Kasumi-1 (cell line): ENCODE measurements at regions not wholly inside any gene's neighbourhood (a gene's known extent, or its start where the extent isn't known, plus 50 kb on each side); places are given as distances from the start of the nearest gene placed in this dataset.

Experiments
- DNase-seq, 2 experiments: peaks; one replicate each; lab custom pipeline; 2025; lab: John Stamatoyannopoulos, UW

DNA sequence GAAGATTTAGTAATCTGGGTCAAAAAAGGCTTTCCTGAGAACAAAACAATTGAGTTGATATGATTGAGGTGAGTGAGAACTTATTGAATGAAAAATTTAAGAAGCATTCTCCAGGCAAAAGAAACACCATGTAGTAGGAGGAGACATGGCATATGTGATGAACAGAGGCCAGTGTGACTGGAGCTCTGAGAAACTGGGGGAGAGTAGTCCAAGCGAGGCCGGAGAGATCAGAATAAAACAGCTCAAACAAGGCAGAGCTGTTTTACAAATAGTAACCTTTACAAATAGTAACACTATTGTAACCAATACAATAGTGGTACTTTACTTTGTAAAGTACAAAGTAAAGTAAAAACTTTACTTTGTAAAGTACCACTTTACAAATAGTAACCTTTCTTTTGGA lies 1159.1 kb downstream of the PCDH9 start:
- DNase-seq = no peak

DNA sequence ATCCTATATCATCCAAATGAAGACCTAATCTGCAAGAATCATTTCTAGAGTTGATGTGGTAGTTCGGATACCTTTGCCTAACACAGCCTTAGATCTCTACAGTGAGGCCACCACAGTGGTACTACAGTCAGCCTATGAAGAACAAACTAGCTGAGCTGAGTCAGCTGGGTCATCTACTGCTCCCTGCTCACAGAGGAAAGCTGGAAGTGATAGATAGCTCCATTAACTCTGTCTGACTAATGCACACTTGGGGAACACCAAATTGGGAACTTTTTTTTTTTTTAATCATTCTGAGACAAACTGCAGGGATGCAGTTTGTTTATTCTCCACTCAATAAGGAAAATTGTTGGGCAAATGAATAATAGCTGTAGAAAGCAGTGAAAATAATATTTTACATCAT lies 1160.6 kb downstream of the PCDH9 start:
- no peak for DNase-seq

DNA sequence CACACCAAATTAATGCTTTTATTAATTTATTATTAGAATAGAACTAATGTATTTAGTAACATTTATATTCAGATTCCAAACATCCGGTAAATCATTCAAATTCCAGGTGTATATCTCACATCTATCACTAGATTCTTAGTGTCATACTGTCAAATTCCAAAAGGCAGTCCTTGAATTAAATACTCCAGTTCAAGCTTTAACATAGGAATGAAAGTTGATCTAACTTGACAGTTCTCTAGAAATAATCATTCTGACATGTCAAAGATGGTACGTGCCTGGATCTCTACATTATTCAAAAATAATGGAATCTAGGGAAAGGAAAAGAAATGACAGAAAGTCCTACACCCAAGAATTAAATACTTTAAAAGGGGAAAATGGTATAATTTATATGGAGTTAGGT lies 1161.5 kb downstream of the PCDH9 start:
- DNase-seq = no peak

DNA sequence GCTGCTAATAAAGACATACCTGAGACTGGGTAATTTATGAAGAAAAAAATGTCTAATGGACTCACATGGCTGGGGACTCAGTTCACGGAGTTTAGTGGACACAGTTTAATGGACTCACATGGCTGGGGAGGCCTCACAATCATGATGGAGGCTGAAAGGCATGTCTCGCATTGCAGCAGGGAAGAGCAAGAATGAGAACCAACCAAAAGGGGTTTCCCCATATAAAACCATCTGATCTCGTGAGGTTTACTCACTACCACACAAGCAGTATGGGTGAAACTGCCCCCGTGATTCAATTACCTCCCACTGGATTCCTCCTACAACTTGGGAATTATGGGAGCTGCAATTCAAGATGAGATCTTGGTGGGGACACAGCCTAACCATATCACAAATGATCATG lies 1181.2 kb downstream of the PCDH9 start:
- DNase-seq = no peak

DNA sequence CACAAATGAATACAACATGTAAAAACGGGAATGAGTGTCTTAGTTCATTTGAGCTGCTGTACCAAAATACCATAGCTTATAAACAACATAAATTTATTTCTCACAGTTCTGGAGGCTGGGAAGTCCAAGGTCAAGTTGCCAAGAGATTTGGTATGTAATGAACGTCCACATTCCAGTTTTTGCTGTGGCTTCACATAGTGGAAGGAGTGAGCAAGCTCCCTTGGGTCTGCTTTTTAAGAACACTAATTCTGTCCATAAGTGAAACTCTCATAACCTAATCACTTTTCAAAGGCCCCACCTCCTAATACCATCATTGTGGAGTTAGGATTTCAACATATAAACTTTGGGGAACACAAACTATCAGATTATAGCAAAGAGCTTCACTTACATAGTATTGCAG lies 1189.6 kb downstream of the PCDH9 start:
- DNase-seq = no peak

DNA sequence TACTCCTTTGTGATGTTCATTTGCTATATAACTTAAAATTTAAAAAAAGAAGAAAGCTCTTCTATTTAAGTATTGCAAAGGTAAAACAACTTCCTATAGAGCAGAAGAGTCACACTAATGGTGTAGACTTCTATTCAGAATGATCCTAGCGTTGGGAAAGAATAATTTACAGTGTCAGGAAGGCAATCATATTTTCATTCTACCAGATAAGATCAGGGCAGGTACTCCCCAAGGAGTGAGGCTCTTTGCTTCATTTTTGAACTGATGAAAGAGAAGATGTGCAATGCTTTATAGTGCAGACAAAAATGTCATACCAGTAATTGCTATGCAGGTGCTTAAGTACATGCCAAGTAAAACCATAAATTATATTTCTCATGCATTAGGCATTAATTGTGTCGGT lies 1193.0 kb downstream of the PCDH9 start:
- DNase-seq = no peak

DNA sequence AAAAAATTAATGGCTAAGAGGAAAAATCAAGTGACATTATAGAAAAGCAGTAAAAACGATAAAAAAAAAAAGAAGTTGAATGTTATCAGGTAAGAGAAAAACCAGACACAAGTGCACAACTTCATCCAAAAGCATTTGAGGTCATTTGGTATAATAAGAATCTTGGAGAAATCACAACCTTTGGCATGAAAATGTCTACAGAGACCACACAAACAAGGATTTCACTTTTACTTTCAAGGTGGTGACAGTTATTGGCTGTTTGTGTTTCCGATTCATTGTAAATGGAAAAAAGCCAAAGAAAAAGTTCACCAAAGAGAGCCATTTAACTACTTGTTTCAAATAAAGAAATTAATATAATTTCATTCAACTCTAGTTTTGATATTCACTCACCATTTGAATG lies 1193.5 kb downstream of the PCDH9 start:
- no peak for DNase-seq

DNA sequence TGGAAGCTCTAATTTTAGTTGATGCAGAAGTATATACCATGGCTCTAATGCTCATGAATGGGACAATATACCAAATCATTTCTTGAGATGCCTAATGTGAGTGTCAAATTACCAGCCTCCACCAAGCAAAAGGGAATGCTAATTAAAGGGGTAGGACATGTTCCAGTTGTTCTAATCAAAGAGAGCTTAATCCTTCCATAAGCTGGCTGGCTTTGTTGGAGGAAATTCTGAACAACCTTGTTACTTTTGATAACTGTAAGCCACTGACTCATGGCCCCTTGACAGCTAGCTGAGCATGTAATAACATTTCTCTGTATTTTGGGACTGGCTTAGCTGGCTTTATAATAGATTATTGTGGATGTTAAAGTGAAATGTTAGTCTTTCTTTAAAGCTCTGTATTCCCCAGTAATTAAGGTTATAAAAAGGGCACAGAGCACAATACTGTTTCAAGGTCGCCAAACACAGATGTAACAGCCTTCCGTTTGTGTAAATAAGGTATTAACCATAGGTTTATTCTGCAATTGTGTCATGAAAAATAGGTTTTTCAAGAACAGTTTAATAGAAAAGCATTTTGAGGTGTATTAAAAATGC lies 1194.0 kb downstream of the PCDH9 start:
- DNase-seq = no peak

DNA sequence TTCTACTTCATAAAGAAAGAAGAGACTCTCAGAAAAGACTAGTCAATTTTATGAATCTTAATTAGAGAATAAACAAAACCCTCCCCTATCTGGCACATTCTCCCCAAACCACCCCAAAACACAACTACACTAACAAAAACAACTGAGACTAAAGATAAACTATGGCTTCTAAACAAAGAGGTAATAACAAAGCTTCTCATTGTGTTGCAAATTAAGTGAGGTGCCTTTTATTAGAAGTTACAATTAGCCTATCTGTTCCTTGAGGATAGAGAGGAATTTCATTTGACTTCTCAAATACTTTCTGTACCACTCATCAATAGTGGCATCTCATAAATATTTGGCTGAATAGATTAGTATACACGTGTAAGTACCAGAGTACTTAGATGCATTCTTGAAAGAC lies 1196.2 kb downstream of the PCDH9 start:
- DNase-seq = no peak

DNA sequence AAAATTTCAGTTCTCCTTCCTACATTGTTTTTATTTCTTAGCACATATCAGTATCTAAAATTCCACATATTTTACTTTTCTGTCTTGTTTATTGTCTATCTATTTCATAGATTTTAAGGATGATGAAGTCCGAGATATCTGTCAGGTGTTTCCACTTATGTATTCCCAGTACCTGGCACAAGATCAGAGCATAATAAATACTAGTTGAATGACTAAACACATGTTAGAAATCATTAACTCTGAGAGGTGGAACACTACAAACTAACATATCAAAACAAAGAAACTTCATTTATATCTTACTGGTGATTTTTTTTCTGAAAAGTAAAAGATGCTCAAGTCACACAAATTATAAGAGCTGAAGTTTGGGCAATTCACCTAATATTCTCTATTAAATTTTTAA lies 1208.3 kb downstream of the PCDH9 start:
- no peak for DNase-seq

DNA sequence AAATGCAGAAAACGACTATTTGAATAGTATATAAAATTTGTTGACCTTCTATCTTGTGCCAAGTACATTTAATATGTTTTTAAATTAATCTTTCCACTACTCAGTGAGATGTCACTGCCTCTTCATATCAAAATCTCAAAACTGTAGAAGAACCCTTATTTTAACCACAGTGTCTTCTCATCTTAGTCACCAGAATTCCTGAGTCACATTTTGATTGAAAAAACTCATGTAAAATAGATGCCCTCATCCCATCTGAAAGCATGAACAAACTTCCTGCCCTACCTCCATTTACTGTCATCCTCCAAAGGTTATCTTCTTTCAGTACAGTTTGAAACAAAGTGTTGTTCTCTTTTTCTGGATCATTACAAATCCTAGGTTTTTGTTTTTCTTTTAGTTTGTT lies 1215.4 kb downstream of the PCDH9 start:
- no peak for DNase-seq

DNA sequence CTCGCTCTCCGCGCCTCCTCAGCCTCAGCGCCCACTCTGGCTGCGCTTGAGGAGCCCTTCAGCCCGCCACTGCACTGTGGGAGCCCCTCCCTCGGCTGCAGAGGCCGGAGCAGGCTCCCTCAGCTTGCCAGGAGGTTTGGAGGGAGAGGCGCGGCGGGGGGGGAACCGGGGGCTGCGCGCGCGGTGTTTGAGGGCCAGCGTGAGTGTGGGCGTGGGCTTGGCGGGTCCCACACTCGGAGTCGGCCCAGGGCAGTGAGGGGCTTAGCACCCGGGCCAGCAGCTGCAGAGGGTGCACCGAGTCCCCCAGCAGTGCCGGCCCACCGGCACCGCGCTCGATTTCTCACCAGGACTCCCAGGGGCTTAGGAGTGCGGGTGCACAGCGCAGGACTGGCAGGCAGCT lies 1220.9 kb downstream of the PCDH9 start:
- no peak for DNase-seq

DNA sequence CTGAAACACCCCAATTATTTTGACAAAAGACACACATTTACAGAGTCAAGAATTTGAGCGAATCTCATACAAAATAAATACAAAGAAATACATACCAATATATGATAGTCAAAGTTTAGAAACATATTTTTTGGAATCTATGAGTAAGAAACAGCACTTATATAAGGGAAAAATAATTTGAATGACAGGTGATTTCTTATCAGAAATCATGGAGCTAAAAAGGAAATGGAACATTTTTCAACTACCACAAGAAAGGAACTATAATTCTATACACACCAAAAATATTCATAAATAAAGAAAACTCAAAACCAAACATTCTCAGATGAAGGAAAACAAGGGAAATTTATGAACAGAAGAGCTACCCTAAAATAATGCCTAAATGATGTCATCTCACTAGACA lies 1226.6 kb downstream of the PCDH9 start:
- DNase-seq = peak in 1 of 2 experiments; percentile 14

DNA sequence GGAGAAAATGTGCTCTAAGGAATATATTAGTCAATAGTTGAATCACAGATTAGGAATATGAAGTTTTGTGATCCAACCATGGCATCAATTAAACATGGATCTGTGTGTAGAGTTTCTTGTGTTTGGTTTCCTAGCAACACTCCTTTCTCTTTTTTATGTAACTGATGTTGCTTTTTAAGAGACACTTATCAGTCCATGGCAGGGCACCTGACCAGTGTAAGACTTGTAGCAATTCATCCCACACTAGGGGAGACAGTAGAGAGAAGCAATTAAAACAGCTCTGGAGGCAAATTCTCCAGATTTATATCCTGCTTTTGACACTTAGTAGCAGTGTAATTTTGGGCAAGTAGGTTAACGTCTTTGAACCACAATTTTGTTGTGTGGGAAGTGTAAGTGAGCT lies 1229.0 kb downstream of the PCDH9 start:
- no peak for DNase-seq

DNA sequence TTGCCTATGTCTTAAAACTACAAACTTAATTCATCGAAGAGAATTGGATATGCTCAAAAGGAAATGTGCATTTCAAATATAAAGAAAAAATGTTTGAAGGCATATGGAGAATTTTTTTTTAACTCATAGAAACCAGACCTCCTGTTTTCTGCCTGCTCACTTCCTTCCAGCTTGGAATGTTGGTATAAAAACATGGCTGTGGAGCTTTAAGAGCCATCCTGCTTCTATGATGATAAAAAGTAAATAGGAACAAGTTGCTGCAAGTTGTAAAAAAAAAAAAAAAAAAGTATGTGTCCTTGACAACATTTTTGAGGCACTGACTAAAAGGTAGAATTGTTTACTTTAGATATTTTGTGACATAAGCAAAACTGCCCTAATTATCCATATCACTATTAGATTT lies 1230.7 kb downstream of the PCDH9 start:
- no peak for DNase-seq

DNA sequence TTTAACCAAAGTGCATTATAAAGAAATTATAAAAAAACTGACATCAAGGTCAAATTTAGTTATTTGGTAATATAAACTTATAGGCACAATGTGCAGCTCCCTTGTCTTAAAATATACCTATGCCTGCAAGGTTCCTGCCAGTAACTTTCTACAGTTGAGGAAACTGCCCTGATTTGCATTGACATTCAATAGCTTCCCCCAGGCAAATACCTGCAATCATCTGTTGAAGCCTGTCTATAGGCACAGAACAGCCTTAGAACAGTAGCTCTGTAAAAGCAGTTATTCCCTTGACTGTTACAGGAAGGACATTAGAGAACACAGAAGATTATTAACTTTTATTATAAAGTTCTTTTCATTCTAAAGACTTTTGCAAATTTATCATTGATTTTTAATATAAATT lies 1239.5 kb downstream of the PCDH9 start:
- DNase-seq = no peak

DNA sequence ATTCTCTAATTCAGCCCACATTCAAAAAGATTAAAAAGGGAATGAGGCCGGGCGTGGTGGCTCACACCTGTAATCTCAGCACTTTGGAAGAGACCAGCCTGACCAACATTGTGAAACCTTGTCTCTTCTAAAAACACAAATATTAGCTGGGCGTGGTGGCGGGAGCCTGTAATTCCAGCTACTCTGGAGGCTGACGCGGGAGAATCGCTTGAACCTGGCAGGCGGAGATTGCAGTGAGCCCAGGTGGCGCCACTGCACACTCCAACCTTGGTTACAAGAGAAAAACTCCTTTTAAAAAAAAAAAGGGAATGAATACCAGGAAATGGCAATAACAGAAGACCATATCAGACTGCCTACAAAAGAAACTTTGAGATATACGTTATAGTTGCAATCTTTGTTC lies 1244.5 kb downstream of the PCDH9 start:
- DNase-seq = no peak

DNA sequence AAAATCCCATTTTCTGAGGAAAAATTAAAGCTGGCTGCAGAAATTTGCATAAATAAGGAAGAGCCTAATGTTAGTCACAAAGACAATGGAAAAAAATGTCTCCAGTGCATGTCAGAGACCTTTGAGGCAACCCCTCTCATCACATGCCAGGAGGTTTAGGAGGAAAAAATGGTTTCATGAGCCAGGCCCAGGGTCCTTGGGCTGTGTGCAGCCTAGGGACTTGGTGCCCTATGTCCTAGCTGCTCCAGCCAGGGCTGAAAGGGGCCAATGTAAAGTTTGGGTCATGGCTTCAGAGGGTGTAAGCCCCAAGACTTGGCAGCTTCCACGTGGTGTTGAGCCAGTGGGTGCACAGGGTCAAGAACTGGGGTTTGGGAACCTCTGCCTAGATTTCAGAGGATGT lies 1252.6 kb downstream of the PCDH9 start:
- no peak for DNase-seq

DNA sequence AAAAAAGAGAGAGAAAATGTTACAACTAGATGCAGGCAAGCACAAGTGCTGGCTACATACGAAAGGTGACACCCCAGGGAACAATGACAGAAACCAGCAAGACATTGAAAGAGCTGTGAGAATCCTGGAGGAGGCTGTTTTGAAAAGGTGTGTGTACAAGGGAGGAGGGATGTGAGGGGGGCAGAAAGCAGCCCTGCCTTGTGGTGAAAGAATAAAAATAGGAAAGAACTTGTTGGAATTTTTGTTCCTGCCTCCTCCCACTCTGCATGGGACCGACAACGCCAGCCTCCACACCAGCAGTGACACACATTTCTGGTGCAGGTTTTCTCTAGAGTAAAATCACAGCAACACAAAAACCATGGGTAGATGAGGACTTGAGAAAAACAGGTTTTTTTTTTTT lies 1258.6 kb downstream of the PCDH9 start:
- no peak for DNase-seq

DNA sequence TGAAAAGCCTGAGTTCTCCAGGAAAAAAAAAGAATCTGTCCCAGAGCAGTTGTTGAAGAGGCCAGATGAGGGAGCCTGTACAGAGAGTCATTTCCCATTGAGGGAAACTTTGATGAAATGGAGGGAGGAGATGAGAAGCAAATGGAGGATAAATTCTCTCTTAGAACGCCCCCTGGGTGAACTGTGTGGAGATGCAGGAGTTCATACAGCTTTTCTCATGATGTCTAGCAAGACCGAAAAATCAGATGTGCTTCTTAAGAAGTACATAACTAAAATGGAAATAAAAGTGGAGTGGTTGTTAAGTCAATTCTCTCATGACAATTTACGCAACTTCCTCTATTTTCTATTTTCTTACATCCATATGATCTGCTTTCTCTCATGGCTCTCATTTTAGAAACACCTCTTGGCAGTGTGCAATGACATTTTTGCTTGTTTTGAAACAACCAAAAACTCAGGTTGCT lies 1263.1 kb downstream of the PCDH9 start:
- peak; percentile 33 to 43 for DNase-seq

DNA sequence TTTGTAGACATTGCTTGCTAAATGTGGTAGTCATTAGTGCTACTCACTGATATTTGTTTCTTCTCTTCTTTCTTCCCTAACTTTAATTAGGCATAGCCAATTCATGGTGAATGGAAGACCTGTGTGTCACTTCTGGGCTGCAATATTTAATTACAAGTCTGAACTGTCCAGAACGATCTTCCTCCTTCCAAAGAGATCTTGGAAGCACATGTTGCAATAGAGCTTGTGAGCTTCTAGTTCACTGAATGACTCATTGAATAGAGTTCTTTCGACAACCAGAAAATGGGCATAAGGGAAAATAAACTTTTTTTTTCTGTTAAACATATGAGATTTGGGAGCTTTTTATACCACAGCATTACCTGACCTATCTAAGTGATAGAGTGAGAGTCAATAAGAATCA lies 1264.6 kb downstream of the PCDH9 start:
- no peak for DNase-seq

DNA sequence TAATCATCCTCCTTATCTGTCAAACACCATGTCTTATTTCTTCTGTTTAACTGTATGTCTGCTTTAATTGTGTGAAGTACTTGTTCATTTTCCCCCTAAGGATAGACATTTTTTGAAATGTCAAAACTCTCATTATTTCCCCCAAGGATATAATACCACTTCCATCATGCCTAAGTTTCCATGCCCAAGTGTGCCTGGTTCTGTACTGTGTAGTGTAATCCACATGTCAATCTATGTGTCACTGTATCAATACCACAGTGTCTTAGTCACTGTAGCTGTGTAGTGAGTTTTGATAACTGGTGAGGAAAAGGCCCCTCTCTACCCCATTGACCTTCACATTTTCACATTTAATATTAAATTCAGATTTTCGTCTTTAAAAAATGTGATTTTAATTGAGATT lies 1265.5 kb downstream of the PCDH9 start:
- no peak for DNase-seq

DNA sequence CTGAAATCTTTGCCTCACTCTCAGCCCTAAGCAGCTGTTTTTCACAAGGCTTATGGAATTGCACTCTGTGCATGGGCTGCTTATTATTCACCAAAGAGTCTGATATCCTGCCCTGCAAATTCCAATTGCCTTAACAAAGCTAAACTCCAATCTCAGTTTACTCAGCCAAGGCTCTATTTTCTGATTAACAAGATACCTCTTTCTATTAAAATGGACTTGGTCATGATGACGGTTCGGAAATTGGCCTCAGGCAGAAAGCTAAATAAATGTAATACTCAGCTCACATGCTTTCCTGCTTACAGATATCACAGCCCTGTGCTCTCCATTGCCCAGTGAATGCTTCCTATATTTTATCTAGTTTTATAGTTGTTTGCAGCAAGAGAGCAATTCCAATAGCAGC lies 1270.8 kb downstream of the PCDH9 start:
- DNase-seq = no peak

DNA sequence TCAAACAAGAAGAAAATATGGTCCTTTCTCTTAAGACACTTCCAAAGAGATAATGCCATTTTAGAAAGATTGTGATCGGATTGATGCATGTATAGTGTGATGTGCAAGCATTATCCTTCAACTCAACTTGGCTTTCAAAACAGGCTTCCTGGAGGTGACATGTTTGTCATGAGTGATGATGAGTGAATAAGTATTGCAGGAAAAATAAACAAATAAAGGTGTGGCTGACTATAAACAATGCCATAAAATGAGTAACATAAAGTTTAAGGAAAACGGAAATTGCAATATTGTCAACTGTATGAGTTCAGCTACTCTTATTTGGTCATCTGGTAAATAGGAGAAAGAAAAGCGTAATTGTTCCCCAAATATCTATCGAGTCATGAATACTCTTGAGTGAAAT lies 1283.7 kb downstream of the PCDH9 start:
- DNase-seq = no peak

DNA sequence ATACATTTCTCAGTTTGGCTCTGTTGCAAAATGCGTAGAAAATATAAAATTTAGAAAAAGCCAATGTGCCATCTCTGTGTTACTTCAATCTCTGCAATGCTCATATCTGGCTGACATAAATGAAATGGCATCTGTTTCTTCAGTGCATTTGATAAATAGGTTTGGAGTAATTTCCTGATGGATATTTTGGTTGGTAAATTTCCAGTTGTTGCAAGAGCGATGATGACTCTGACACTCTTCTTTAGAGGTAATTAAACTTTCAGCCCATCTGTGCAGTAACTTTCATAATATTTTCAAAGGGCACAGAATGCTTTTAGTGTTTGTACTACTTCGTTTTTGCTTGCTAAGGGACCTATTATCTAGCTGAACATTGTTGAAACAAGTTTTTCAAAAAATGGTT lies 1286.4 kb downstream of the PCDH9 start:
- no peak for DNase-seq
